Stimulated activated CD8-positive, alpha-beta memory T cell treated with anti-CD3 and anti-CD28 coated beads, Interleukin-15, amount 100 ng/mL, for 4 hours (primary cell): ENCODE measurements at regions not wholly inside any gene's neighbourhood (a gene's known extent, or its start where the extent isn't known, plus 50 kb on each side); places are given as distances from the start of the nearest gene placed in this dataset.

ENCODE experiments used
- DNase-seq, 2 donors: peaks; one replicate each; pipeline ENCODE4 v3.0.0-alpha.2; 2020; ENCODE audit warnings: low read depth in 2 of 2

GRCh38 chr2:12795851-12796250 lies 79.1 kb downstream of the TRIB2 start:
- no peak for DNase-seq

- DNase-seq, result no peak
These were observed 79.9 kb downstream of the TRIB2 start for GRCh38 chr2:12796657-12797056.

- no peak for DNase-seq
These were observed 81.1 kb downstream of the TRIB2 start for GRCh38 chr2:12797815-12798214.

- no peak for DNase-seq
These were observed 86.9 kb downstream of the TRIB2 start for GRCh38 chr2:12803607-12804006.

- no peak for DNase-seq
These were observed 87.5 kb downstream of the TRIB2 start for GRCh38 chr2:12804091-12804856.

- DNase-seq, result no peak
These were observed 88.3 kb downstream of the TRIB2 start for GRCh38 chr2:12805033-12805432.

- DNase-seq, result no peak
These were observed 90.0 kb downstream of the TRIB2 start for GRCh38 chr2:12806549-12807242.

GRCh38 chr2:12807907-12808810 lies 91.4 kb downstream of the TRIB2 start:
- DNase-seq, result no peak

- DNase-seq, result no peak
These were observed 92.8 kb downstream of the TRIB2 start for GRCh38 chr2:12809526-12809925.

GRCh38 chr2:12811916-12812315 lies 95.2 kb downstream of the TRIB2 start:
- DNase-seq, result no peak

- no peak for DNase-seq
These were observed 96.4 kb downstream of the TRIB2 start for GRCh38 chr2:12813166-12813565.

GRCh38 chr2:12816379-12817306 lies 99.9 kb downstream of the TRIB2 start:
- no peak for DNase-seq

- DNase-seq, result no peak
These were observed 101.1 kb downstream of the TRIB2 start for GRCh38 chr2:12817870-12818269.

- no peak for DNase-seq
These were observed 101.8 kb downstream of the TRIB2 start for GRCh38 chr2:12818416-12819102.

GRCh38 chr2:12819103-12819475 lies 102.4 kb downstream of the TRIB2 start:
- no peak for DNase-seq

- no peak for DNase-seq
These were observed 103.0 kb downstream of the TRIB2 start for GRCh38 chr2:12819721-12820120.

- no peak for DNase-seq
These were observed 104.9 kb downstream of the TRIB2 start for GRCh38 chr2:12821656-12822055.

GRCh38 chr2:12824351-12824777 lies 107.6 kb downstream of the TRIB2 start:
- DNase-seq, result no peak

- DNase-seq, result no peak
These were observed 108.1 kb downstream of the TRIB2 start for GRCh38 chr2:12824778-12825379.

- no peak for DNase-seq
These were observed 110.0 kb downstream of the TRIB2 start for GRCh38 chr2:12826781-12827180.
